ENCODE measurements at regions not wholly inside any gene's neighbourhood (a gene's known extent, or its start where the extent isn't known, plus 50 kb on each side); places are given as distances from the start of the nearest gene placed in this dataset.

- H3K27me3 ChIP-seq (ENCODE audit: control insufficient read depth in 1 of 2, insufficient read depth in 2 of 2, low read length in 2 of 2): peaks cover 3% of the 10 kb centered on the region in 2 experiments
- H3K4me3 ChIP-seq (ENCODE audit: low read length): no peak overlapping the region
- peaks cover 64% of the 10 kb centered on the region for H3K27me3 Mint-ChIP-seq
- no peak overlapping the region for H3K27ac ChIP-seq (ENCODE audit: low read depth in 1 of 2, low read length in 2 of 2)
- no peaks in the 10 kb centered on the region for H3K4me1 ChIP-seq (ENCODE audit: insufficient read depth, low read length)
- H3K9me3 Mint-ChIP-seq: no peaks in the 10 kb centered on the region
- DNase-seq (no peak), ATAC-seq (ENCODE audit: poor library complexity) (no peak)
- H3K27ac Mint-ChIP-seq: no peak overlapping the region
- no peaks in the 10 kb centered on the region for H3K36me3 ChIP-seq (ENCODE audit: insufficient read depth, low read length)
- H3K9me3 ChIP-seq (ENCODE audit: control insufficient read depth in 1 of 2, insufficient read depth in 1 of 2, low read length in 2 of 2): peaks cover 0 to 3% of the 10 kb centered on the region in 2 experiments
- no peak overlapping the region for H3K4me3 Mint-ChIP-seq
- no peaks in the 10 kb centered on the region for H3K36me3 Mint-ChIP-seq (ENCODE audit: low read depth)
- intact Hi-C loops (cut with DNase I, micrococcal nuclease): no loop called here
- no peaks in the 10 kb centered on the region for H3K4me1 Mint-ChIP-seq (ENCODE audit: low read depth)
- no peak for TF ChIP-seq CTCF (IDR thresholded peaks at IDR 0.05)
- POLR2A ChIA-PET: no interaction called here
- CTCF ChIA-PET: no interaction called here
These were observed 152.9 kb downstream of the ACTL8 start for GRCh38 chr1:17907999-17908398.

- Histone ChIP-seq H3K4me1 (ENCODE audit: insufficient read depth, low read length) (no peaks in the 10 kb centered on the region), H3K27me3 (ENCODE audit: control insufficient read depth in 1 of 2, insufficient read depth in 2 of 2, low read length in 2 of 2) (peaks cover 3% of the 10 kb centered on the region in 2 experiments), H3K36me3 (ENCODE audit: insufficient read depth, low read length) (no peaks in the 10 kb centered on the region), H3K9me3 (ENCODE audit: control insufficient read depth in 1 of 2, insufficient read depth in 1 of 2, low read length in 2 of 2) (peaks cover 0 to 3% of the 10 kb centered on the region in 2 experiments), H3K27ac (ENCODE audit: low read depth in 1 of 2, low read length in 2 of 2) (no peak overlapping the region), H3K4me3 (ENCODE audit: low read length) (no peak overlapping the region)
- Mint-ChIP-seq H3K36me3 (ENCODE audit: low read depth) (no peaks in the 10 kb centered on the region), H3K4me3 (no peak overlapping the region), H3K27ac (no peak overlapping the region), H3K4me1 (ENCODE audit: low read depth) (no peaks in the 10 kb centered on the region), H3K27me3 (peaks cover 69% of the 10 kb centered on the region), H3K9me3 (no peaks in the 10 kb centered on the region)
- ChIA-PET POLR2A (no interaction called here), CTCF (no interaction called here)
- no peak for DNase-seq
- no peak for ATAC-seq (ENCODE audit: poor library complexity)
- intact Hi-C loops (cut with DNase I, micrococcal nuclease): no loop called here
- no peak for TF ChIP-seq CTCF (IDR thresholded peaks at IDR 0.05)
These were observed 153.8 kb downstream of the ACTL8 start for GRCh38 chr1:17908945-17909344.

GRCh38 chr1:17909634-17910033 is 154.5 kb downstream of the ACTL8 start:
- no peaks in the 10 kb centered on the region for H3K9me3 Mint-ChIP-seq
- Histone ChIP-seq H3K36me3 (ENCODE audit: insufficient read depth, low read length) (no peaks in the 10 kb centered on the region), H3K4me3 (ENCODE audit: low read length) (no peak overlapping the region), H3K27me3 (ENCODE audit: control insufficient read depth in 1 of 2, insufficient read depth in 2 of 2, low read length in 2 of 2) (peaks cover 3% of the 10 kb centered on the region in 2 experiments), H3K27ac (ENCODE audit: low read depth in 1 of 2, low read length in 2 of 2) (no peak overlapping the region), H3K4me1 (ENCODE audit: insufficient read depth, low read length) (no peaks in the 10 kb centered on the region), H3K9me3 (ENCODE audit: control insufficient read depth in 1 of 2, insufficient read depth in 1 of 2, low read length in 2 of 2) (no peaks in the 10 kb centered on the region)
- ChIA-PET CTCF (no interaction called here), POLR2A (no interaction called here)
- DNase-seq (no peak), ATAC-seq (ENCODE audit: poor library complexity) (no peak)
- intact Hi-C loops (cut with DNase I, micrococcal nuclease): no loop called here
- TF ChIP-seq CTCF (IDR thresholded peaks at IDR 0.05): no peak
- no peaks in the 10 kb centered on the region for H3K4me1 Mint-ChIP-seq (ENCODE audit: low read depth)
- H3K27me3 Mint-ChIP-seq: peaks cover 71% of the 10 kb centered on the region
- H3K4me3 Mint-ChIP-seq: no peak overlapping the region
- H3K27ac Mint-ChIP-seq: no peak overlapping the region
- H3K36me3 Mint-ChIP-seq (ENCODE audit: low read depth): no peaks in the 10 kb centered on the region

All from CD4-positive, alpha-beta T cell (primary cell).